ENCODE measurements at regions not wholly inside any gene's neighbourhood (a gene's known extent, or its start where the extent isn't known, plus 50 kb on each side); places are given as distances from the start of the nearest gene placed in this dataset.
"Not testable (repeated sequence)": the region's sequence is repeated elsewhere in the genome, so short reads cannot be mapped to it uniquely, and the experiment has no call there.

DNA sequence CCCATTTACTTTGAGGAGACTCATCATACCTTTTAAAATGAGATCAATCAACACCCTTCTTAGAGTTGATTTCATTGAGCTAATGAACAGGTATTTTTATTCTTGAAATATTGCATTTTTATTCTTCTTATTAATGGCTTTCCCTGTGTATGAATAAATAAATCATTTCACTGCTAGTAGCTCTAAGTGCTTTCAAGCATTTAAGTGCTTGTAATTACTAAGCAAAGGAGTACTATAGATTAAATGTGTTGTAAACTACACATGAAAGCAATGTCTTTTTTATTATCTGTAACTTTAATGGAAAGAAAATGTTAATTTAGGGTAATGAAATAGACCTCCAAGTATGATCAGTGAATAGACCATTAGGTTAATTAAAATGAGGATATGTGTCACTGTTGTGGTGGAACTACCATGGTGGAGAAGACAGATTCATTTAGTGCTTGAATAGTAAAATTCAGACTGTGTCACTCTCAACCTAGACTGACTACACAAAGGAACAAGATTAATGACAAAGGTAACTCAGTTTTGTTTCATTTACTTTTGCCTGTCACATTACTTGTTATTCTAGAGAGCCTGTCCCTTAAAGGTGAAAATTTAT is 1943.5 kb downstream of the KHDRBS2 start:
- not testable (repeated sequence) for H3K23ac ChIP-seq (ENCODE audit: low read length in 2 of 2); DNase-seq; H2AFZ ChIP-seq (ENCODE audit: low read depth, low read length); H3K14ac ChIP-seq (ENCODE audit: low read length in 2 of 2); H3K36me3 ChIP-seq (ENCODE audit: control insufficient read depth in 1 of 2, insufficient read depth in 2 of 2, low read depth in 1 of 2, low read length in 2 of 2); H3K9ac ChIP-seq (ENCODE audit: low read length); H3K4me3 ChIP-seq (ENCODE audit: insufficient read depth in 1 of 2, low read depth in 1 of 2, low read length in 2 of 2); H3K9me3 ChIP-seq (ENCODE audit: control insufficient read depth, low read length); H4K8ac ChIP-seq (ENCODE audit: low read length); H3K27me3 ChIP-seq (ENCODE audit: control insufficient read depth in 1 of 2, insufficient read depth in 1 of 2, low read length in 2 of 2); H4K91ac ChIP-seq (ENCODE audit: low read length); H3K4ac ChIP-seq (ENCODE audit: low read depth in 1 of 2, low read length in 2 of 2); H2BK120ac ChIP-seq (ENCODE audit: low read depth, low read length); H2BK15ac ChIP-seq (ENCODE audit: low read depth, poor library complexity, severe bottlenecking); H3K79me1 ChIP-seq (replicated peaks; ENCODE audit: low read length, poor library complexity, severe bottlenecking); H3K27ac ChIP-seq (ENCODE audit: low read length, poor library complexity, severe bottlenecking); H3K4me1 ChIP-seq (ENCODE audit: control insufficient read depth, insufficient read depth, low read depth, low read length); H2BK12ac ChIP-seq (ENCODE audit: low read length in 2 of 2); H3K4me2 ChIP-seq (ENCODE audit: low read length, poor library complexity, severe bottlenecking); H2AK5ac ChIP-seq (ENCODE audit: low read length, severe bottlenecking); H2BK5ac ChIP-seq (ENCODE audit: low read depth, low read length, poor library complexity, severe bottlenecking); H3K18ac ChIP-seq (ENCODE audit: low read depth in 1 of 2, low read length in 2 of 2)

DNA sequence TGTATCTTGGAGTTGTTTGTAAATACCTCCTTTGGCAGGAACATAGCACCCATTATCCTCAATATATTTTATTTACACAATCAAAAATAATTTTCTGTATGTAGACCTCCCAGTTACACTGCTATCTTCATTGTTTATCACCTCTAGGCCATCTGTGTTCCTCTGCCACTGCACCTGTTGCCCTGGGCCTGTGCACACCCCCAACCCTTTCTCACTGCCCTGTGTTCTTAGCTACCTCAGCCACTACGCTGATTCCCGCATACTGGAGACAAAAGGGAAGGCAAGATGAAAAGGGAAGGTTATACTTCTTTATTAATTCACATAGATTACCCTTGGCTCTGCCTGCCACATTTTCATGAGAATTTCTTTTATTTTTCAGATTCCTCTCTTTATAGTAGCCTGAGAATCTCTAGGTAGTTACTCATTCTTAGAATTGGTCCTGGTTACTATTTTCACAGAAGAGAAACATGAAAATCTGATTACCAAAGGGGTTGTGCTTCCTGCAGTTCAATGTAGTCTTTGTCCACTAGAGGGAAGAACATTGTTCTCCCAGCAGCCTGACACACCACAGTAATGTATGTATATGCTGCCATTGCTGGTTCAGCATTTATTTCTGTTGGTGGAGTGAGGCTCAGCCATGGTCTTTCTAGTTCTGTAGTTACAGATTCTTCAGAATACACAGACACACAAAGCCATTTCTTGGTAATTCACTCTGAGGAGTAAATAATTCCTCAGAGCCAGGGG is 1947.5 kb downstream of the KHDRBS2 start:
- H2BK5ac ChIP-seq (ENCODE audit: low read depth, low read length, poor library complexity, severe bottlenecking); H3K4me1 ChIP-seq (ENCODE audit: control insufficient read depth, insufficient read depth, low read depth, low read length); H3K9ac ChIP-seq (ENCODE audit: low read length); H3K79me1 ChIP-seq (replicated peaks; ENCODE audit: low read length, poor library complexity, severe bottlenecking); H3K23ac ChIP-seq (ENCODE audit: low read length in 2 of 2); H3K36me3 ChIP-seq (ENCODE audit: control insufficient read depth in 1 of 2, insufficient read depth in 2 of 2, low read depth in 1 of 2, low read length in 2 of 2); H4K8ac ChIP-seq (ENCODE audit: low read length); H3K14ac ChIP-seq (ENCODE audit: low read length in 2 of 2); H2BK12ac ChIP-seq (ENCODE audit: low read length in 2 of 2); H2BK15ac ChIP-seq (ENCODE audit: low read depth, poor library complexity, severe bottlenecking); H4K91ac ChIP-seq (ENCODE audit: low read length); H3K27ac ChIP-seq (ENCODE audit: low read length, poor library complexity, severe bottlenecking); H2BK120ac ChIP-seq (ENCODE audit: low read depth, low read length); H3K4ac ChIP-seq (ENCODE audit: low read depth in 1 of 2, low read length in 2 of 2); H3K9me3 ChIP-seq (ENCODE audit: control insufficient read depth, low read length); H2AFZ ChIP-seq (ENCODE audit: low read depth, low read length); H3K18ac ChIP-seq (ENCODE audit: low read depth in 1 of 2, low read length in 2 of 2); H3K27me3 ChIP-seq (ENCODE audit: control insufficient read depth in 1 of 2, insufficient read depth in 1 of 2, low read length in 2 of 2); H3K4me2 ChIP-seq (ENCODE audit: low read length, poor library complexity, severe bottlenecking); DNase-seq; H3K4me3 ChIP-seq (ENCODE audit: insufficient read depth in 1 of 2, low read depth in 1 of 2, low read length in 2 of 2); H2AK5ac ChIP-seq (ENCODE audit: low read length, severe bottlenecking): not testable (repeated sequence)
- WGBS: no CpG with 5 or more reads among the region's 2 CpGs

DNA sequence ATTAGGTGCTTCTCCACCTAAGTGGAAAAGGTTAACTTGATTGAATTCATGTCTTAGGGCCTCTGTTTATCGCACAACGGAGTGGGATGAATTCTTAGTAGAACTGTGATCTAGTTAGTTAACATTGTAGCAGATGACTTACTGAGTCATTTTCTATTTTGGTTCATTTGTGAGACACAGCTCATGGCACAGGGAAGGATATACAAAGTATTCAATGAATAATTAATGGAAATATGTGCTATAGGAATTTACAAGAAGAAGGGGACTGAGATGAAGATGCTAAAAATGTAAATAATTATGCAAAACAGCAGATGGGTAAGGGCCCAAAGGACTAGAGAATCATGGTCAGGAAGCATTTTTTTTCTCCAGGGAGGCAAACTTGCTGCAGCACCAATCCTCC is 1950.9 kb downstream of the KHDRBS2 start:
- not testable (repeated sequence) for H4K91ac ChIP-seq (ENCODE audit: low read length); H2BK120ac ChIP-seq (ENCODE audit: low read depth, low read length); H3K4me1 ChIP-seq (ENCODE audit: control insufficient read depth, insufficient read depth, low read depth, low read length); H3K4me3 ChIP-seq (ENCODE audit: insufficient read depth in 1 of 2, low read depth in 1 of 2, low read length in 2 of 2); H3K27me3 ChIP-seq (ENCODE audit: control insufficient read depth in 1 of 2, insufficient read depth in 1 of 2, low read length in 2 of 2); H3K79me1 ChIP-seq (replicated peaks; ENCODE audit: low read length, poor library complexity, severe bottlenecking); H3K14ac ChIP-seq (ENCODE audit: low read length in 2 of 2); H3K9me3 ChIP-seq (ENCODE audit: control insufficient read depth, low read length); H3K27ac ChIP-seq (ENCODE audit: low read length, poor library complexity, severe bottlenecking); DNase-seq; H2AFZ ChIP-seq (ENCODE audit: low read depth, low read length); H2BK15ac ChIP-seq (ENCODE audit: low read depth, poor library complexity, severe bottlenecking); H4K8ac ChIP-seq (ENCODE audit: low read length); H3K9ac ChIP-seq (ENCODE audit: low read length); H3K36me3 ChIP-seq (ENCODE audit: control insufficient read depth in 1 of 2, insufficient read depth in 2 of 2, low read depth in 1 of 2, low read length in 2 of 2); H2BK5ac ChIP-seq (ENCODE audit: low read depth, low read length, poor library complexity, severe bottlenecking); H3K4me2 ChIP-seq (ENCODE audit: low read length, poor library complexity, severe bottlenecking); H3K18ac ChIP-seq (ENCODE audit: low read depth in 1 of 2, low read length in 2 of 2); H2BK12ac ChIP-seq (ENCODE audit: low read length in 2 of 2); H2AK5ac ChIP-seq (ENCODE audit: low read length, severe bottlenecking); H3K23ac ChIP-seq (ENCODE audit: low read length in 2 of 2); H3K4ac ChIP-seq (ENCODE audit: low read depth in 1 of 2, low read length in 2 of 2)
- WGBS: 100% methylated on average over 2 of the region's 2 CpGs

DNA sequence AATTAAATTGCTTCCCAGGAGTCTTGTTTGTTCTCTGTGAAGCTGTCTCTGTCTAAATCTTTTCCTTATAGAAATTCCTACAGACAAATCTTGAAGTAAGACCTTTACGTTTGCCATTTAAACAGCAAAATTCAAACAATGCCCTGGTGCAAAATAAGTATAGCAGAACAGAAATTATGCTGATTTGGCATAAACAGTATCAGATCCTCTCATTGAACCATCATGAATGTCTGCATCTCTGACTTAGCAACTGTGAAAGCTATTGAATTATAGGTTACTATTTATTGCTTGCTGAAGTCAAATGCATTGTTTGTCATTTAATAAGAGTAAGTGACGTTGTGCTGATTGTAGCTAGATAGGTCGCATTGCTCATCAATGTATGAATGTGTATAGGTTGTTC is 1952.3 kb downstream of the KHDRBS2 start:
- H3K27me3 ChIP-seq (ENCODE audit: control insufficient read depth in 1 of 2, insufficient read depth in 1 of 2, low read length in 2 of 2); H3K14ac ChIP-seq (ENCODE audit: low read length in 2 of 2); H2BK15ac ChIP-seq (ENCODE audit: low read depth, poor library complexity, severe bottlenecking); H2BK5ac ChIP-seq (ENCODE audit: low read depth, low read length, poor library complexity, severe bottlenecking); H3K4me2 ChIP-seq (ENCODE audit: low read length, poor library complexity, severe bottlenecking); H4K91ac ChIP-seq (ENCODE audit: low read length); H3K79me1 ChIP-seq (replicated peaks; ENCODE audit: low read length, poor library complexity, severe bottlenecking); H3K4me1 ChIP-seq (ENCODE audit: control insufficient read depth, insufficient read depth, low read depth, low read length); H3K4ac ChIP-seq (ENCODE audit: low read depth in 1 of 2, low read length in 2 of 2); H3K9me3 ChIP-seq (ENCODE audit: control insufficient read depth, low read length); H3K27ac ChIP-seq (ENCODE audit: low read length, poor library complexity, severe bottlenecking); H2AK5ac ChIP-seq (ENCODE audit: low read length, severe bottlenecking); H3K18ac ChIP-seq (ENCODE audit: low read depth in 1 of 2, low read length in 2 of 2); H3K9ac ChIP-seq (ENCODE audit: low read length); H3K23ac ChIP-seq (ENCODE audit: low read length in 2 of 2); H2AFZ ChIP-seq (ENCODE audit: low read depth, low read length); H2BK12ac ChIP-seq (ENCODE audit: low read length in 2 of 2); H3K36me3 ChIP-seq (ENCODE audit: control insufficient read depth in 1 of 2, insufficient read depth in 2 of 2, low read depth in 1 of 2, low read length in 2 of 2); H3K4me3 ChIP-seq (ENCODE audit: insufficient read depth in 1 of 2, low read depth in 1 of 2, low read length in 2 of 2); H4K8ac ChIP-seq (ENCODE audit: low read length); H2BK120ac ChIP-seq (ENCODE audit: low read depth, low read length); DNase-seq: not testable (repeated sequence)
- WGBS: 100% methylated on average over 1 of the region's 3 CpGs
